Hepatocyte (in vitro differentiated cells): ENCODE measurements at regions not wholly inside any gene's neighbourhood (a gene's known extent, or its start where the extent isn't known, plus 50 kb on each side); places are given as distances from the start of the nearest gene placed in this dataset.

ENCODE experiments used
- CTCF ChIP-seq: fragments of 200-600 bp; sonication (generic); IDR thresholded peaks from 2 replicates; pipeline ENCODE4 v1.5.1; 2016; ENCODE audit warnings: antibody characterized with exemption, mild to moderate bottlenecking; ENCODE audit not compliant: poor library complexity
- EZH2 ChIP-seq: fragments of 200-600 bp; sonication (generic); IDR thresholded peaks from 2 replicates; pipeline ENCODE4 v1.6.1; 2016; ENCODE audit warnings: antibody characterized with exemption, mild to moderate bottlenecking, borderline replicate concordance
- EZH2phosphoT487 ChIP-seq: fragments of 200-600 bp; sonication (generic); IDR thresholded peaks from one replicate; pipeline ENCODE4 v1.6.1; 2018; ENCODE audit warnings: antibody characterized with exemption, mild to moderate bottlenecking, low read depth, moderate library complexity; ENCODE audit not compliant: unreplicated experiment, severe bottlenecking

GRCh38 chr1:162921311-162921710 is 60.3 kb upstream of the CCDC190 start:
- TF ChIP-seq CTCF (no peak), EZH2 (no peak), EZH2phosphoT487 (no peak)
